HG02870 (cell line): ENCODE measurements at regions not wholly inside any gene's neighbourhood (a gene's known extent, or its start where the extent isn't known, plus 50 kb on each side); places are given as distances from the start of the nearest gene placed in this dataset.

Experiments used
- ATAC-seq: cut with Tn5 transposase; IDR thresholded peaks from one replicate; pipeline ENCODE4 v1.9.1; 2021; ENCODE audit warnings: mild to moderate bottlenecking, moderate library complexity; ENCODE audit not compliant: unreplicated experiment

DNA sequence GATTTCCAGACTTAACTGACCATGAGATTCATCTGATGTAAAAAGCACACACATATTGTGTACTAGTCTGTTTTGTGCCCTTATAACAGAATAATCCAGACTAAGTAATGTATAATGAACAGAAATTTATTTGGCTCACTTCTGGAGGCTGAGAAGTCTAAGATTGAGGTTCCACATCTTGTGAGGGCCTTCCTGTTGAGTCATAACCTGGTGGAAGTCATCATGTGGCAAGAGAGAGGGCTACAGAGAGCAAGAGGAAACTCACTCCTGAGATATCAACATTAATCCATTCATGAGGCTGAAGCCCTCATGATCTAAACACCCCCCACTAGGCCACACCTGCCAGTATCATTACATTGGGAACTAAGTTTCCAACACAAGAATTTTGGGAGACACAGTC is 977.6 kb downstream of the MCTP2 start:
- ATAC-seq = no peak

DNA sequence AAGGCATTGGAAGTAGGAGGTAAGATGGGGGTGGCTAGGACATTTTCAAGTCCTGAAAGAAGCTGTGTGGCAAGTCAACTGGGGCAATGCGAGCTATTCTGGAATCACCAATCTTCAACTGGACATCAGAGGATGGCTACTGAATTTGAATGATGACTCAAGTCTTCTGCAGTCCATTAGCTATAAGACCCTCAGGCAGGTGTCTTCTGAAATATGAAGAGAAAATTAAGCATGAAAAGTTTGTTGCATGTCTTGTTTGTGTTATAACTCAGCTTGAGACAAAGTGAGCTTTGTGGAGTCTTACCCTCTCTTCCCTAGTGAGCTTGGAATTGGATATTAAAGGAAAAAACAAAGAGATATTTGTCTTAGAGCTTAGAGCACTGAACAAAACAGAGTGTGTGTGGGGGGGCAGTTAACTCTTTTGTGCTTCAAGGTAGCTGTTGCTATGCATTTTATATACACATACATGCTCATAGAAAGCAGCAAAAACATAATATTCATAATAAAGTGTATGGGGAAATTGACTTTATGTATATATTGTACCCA is 979.1 kb downstream of the MCTP2 start:
- ATAC-seq = no peak

DNA sequence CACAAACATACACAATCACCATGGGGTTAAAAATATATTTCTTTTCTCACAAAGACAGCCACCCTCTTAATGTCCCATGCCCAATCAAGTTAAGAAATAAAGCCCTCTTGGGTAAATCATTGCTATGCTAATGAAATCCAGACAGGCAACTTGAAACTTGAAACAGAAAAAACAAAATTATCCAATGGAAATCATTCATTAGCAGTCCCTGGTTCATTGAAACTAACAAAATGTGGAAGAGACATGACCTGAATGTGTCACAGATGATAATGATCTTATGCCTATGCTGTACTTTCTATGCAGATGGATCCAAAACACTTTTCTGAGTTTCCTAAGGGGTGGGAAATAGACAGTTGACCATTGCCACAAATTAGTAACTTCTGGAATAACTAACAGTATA is 983.7 kb downstream of the MCTP2 start:
- ATAC-seq = no peak

DNA sequence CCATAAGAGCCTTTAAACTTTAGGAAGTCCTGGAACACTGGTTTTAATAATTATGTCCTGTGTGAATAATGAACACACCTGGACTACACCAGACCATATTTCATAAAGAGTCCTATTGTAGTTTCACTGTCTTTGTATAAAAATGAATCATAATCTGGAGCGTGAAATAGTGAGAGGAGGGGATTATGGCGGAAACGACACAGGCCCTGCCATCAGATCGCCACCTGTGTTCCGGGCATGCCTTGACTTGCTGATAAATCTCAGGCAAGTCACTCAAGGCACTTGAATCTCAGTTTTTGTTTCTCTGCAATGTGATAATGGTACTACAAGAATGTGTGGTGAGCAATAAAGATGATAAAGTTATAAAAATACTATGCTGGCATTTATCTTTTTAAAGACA is 995.5 kb downstream of the MCTP2 start:
- ATAC-seq = no peak

DNA sequence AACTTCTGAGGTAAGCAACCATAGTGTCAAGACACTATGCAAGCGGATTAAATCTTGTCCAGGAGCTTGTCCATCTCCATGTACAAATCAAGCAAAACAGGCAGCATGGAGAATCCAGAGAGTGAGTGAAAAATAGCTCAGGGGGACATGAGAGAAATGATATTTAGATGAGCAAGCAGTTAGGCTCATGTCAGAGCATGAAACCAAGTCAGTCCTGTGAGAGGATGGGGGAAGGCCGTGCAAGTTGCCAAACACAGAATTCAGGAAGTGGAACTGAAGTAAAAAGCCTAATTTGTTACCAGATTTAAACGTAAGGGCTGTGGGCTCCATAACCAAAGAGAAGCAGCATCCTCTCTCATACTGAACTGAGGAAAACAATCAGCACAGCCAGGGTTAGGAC is 995.9 kb downstream of the MCTP2 start:
- ATAC-seq = no peak

DNA sequence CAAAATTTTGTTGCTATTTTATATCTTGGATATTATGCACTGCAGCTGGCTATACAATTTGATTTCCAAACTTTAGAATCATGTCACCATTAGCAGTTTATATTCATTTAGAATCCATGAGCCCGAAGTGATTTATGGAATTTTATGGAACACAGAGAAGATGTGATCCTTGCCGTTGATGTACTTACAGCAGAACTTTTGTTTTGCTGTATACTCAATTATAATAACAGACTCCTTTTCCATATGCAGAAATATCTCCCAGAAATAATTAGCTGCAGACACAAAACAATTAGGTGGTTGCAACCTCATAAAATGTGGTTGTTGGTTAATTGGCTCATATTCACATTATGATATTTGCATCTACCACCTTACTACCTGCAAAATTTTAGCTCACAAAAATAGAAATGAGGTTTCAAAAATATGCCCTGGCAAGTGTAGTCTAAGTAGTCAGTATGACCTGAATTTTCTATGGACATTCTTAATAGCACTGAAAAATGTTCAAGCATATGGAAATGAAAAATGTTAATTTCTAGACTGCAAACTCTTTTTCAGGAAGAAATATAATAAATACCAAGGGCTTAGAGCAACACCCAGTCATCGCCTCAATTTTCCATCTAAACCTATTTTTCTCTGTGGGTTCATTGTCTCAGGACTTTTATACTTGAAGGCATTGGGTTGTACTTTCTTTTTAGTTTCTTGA is 997.6 kb downstream of the MCTP2 start:
- ATAC-seq = no peak

DNA sequence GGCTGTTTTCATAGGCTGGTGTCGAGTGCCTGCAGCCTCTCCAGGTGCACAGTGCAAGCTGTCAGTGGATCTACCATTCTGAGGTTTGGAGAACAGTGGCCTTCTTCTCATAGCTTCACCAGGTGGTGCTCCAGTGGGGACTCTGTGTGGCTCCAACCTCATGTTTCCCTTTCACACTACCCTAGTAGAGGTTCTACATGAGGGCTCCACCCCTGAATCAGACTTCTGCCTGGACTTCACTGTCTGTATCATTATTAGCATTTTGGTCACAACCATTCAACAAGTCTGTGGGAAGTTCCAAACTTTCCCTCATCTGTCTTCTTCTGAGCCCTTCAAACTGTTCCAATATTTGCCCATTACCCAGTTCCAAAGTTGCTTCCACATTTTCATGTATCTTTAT is 1003.7 kb downstream of the MCTP2 start:
- ATAC-seq = no peak

DNA sequence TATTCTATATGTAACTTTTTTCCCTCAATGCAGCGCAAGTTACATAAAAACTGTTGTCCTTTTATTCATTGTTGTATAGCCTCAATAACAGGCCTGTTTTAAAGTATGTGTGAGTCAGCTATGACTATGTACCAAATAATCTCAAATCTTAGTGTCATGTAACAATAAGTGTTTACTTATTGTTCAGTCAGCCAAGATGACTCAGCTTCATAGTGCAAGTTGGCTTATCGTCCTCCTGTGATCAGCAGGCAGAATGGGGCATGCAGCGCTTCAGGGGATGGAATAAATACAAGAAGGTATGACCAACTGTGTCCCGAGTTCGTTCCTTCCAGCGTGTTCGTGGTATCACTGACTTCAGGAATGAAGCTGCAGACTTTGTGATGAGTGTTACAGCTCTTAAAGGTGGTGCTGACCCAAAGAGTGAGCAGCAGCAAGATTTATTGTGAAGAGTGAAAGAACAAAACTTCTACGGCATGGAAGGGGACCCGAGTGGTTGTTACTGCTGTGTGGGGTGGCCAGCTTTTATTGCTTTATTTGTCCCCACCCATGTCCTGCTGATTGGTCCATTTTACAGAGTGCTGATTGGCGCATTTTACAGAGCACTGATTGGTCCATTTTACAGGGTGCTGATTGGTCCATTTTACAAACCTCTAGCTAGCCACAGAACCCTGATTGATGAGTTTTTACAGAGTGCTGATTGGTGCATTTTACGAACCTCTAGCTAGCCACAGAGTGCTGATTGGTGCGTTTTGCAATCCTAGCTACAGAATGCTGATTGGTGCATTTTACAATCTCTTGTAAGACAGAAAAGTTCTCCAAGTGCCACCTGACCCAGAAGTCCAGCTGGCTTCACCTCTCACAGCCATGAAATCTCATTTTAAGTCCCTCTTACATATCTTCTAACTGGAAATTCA is 1016.0 kb downstream of the MCTP2 start:
- ATAC-seq = no peak

DNA sequence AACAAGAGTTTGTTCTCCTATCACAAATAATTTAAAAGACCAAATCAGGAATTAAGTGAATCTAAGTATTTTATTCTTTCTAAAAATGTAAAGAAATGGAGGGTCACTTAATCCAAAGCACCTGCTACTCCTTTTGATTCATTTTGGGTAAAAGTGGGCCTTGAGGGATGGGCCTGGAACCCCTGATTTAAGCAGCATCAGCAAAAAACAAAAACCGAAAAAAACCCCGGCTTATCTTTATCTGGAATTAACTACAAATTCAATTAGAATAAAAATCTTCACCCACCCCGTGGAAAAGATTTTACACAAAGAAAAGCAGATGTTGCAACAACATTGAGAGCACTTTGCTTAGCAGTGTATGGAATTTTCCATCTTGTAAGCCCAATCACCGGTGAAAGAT is 1018.2 kb downstream of the MCTP2 start:
- ATAC-seq = no peak

DNA sequence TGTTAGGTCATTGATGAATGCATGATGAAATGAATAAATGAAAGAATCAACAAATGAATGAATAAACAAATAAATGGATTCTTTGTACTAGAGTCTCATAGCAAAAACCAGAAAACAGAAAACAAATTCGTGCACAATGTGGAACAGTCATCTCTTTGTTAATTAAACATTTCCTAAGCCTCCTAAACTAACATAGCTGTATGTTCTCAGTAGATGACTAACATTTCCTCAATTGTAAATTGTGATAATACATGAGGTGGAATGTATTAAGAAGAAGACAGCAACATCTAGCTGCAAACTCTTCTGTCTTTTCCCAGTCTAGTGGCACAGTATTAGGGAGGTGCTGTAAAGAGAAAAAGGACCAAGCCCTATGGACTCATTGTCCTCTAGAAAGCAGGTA is 1021.0 kb downstream of the MCTP2 start:
- ATAC-seq = no peak

DNA sequence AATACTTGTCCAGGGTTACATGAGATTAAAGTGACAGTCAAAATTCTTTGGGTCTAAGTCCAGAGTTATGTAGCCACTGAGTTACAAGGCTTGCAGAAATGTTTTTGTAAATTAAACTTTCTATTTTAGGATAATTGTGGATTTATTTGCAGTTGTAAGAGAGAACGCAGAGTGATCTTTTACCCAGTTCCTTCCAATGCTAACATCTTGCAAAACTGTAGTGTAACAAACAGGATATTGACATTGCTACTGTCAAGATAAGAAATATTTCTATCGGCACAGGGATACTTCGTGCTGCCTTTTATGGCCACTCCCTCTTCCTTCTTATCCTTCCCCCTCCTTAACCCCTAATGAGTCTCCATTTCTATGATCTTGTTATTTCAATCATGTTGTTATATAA is 1022.9 kb downstream of the MCTP2 start:
- no peak for ATAC-seq

DNA sequence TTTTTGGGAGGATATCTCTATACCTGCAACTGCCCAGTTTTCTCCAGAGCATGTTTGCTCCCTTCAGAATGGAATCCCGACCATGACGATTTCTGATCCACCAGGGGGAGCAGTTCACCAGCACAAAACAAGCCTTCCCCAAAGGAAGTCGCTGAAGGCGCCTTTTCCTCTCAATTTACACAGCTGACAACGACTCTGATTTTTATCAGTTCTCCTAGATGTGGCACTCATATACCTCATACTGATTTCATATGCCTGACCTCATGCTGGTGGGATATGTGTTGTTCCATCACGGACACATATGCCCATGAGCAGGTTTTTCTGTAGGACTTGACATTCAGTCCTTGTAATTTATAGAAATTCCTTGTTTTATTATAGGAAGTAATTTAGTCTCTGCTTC is 1028.2 kb downstream of the MCTP2 start:
- peak; percentile 85 for ATAC-seq

DNA sequence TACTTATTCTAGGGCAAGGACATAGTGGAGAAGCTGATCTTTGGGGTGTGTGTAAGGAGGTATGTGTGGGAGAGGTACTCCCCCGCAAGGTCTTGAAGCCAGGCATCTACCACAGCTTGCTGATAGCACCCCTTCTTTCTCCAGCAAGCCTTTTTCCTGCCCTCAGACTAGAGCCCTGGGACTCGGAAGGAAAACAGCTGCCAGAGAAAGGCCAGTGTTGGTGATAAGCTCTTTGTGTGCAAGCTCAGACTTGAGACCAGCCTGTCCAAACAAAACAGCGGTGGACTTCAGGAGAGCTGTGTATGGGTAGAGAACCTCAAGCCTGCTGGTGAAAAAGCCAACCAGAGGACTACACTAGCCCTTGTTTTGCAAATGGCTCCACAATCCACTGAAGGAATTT is 1028.6 kb downstream of the MCTP2 start:
- no peak for ATAC-seq

DNA sequence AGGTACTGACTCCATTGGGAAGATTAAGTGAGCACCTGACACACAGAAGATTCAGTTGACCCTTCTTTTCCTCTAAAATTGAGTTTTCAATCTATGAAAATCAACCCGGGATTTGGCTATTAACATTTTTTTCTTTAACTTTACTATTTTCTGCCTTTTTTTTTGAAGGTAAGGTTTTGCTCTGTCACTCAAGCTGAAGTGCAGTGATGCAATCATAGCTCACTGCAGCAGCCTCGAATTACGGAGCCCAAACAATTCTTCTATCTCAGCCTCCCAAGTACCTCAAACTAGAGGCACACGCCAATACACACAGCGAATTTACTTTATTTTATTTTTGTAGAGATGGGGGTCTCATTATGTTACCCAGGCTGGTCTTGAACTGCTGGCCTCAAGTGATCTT is 1029.5 kb downstream of the MCTP2 start:
- no peak for ATAC-seq

DNA sequence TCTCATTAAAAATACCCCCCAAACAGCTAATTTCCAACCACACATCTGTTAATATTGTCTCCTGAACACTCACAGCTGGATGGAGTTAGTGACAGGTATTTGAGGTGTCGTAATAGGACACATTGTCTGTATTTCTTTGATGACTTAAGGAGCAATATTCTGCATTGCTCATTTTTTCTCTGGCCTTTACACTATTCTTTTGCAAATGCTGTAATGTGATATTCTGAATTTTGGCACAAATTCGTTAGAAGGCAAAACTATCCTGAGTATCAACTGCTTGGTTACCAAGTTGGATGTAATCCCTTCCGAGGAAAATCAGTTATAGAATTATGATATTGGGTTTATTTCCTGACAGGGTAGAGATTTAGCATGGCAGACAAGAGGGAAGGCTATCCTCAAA is 1030.2 kb downstream of the MCTP2 start:
- no peak for ATAC-seq

DNA sequence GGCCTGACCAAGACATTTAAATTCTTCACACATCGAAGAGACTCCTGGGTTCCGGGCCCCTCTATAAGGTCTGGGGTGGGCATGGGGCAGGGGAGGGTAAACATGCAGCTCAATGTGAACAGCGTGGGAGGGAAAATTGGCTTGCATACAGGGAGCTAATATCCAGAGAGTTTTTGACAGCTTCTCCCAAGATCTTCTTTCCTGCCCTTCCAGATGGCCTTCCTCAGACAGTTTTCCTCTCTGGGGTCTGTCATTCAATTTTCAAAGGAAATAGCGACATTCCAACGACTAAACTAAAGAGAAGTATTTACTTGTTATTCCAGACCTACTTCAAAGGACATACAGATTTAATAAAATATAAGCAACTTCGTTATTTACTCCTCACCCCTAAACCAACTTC is 1030.6 kb downstream of the MCTP2 start:
- ATAC-seq = no peak

DNA sequence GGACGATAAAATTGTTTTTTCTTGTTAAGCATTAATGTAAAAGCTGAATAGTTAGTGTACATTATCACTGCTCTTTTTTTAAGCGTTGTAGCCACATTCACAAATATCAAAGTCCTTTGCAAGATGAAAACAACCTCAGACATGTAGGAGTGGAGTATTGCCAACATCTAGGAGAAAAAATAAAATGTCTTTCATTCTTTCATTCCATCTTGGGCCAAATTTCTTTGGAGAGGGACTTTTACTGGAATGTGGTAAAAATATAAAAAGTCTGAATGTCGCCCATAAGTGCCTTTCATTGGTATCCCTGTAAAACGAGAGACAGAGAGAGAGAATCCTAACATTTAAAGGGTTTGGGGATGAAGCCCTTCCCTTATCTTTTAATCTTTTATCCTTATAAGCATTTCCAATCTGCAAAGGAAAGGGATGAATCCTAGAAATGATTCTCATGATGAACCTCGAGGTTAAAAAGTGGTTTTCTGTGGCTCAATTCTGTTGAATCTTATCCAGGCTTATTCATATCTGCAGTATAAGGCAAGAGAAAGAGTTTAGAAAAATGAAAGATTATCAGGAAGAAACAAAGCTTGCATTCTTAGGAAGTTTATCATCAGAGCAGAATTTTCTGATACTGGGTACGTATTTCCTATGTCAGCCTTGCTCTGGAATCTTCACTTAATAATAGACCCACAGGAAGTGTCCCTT is 1031.7 kb downstream of the MCTP2 start:
- ATAC-seq = no peak

DNA sequence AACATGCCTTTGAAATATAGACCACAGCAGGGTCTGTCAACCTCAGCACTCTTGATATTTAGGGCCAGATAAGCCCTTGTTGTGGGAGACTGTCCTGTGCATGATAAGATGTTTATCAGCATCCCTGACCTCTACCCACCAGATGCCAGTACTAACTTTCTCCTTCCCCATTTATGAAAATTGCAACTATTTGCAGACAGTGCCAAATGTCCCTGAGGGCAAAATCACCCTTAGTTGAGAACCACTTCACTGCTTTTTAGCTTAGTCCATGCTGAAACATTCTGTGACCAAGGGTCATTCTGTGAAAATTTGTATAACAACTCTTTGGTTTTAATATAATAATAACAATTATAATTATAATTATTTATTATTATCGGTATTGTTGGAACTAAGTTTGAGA is 1032.4 kb downstream of the MCTP2 start:
- ATAC-seq = no peak

DNA sequence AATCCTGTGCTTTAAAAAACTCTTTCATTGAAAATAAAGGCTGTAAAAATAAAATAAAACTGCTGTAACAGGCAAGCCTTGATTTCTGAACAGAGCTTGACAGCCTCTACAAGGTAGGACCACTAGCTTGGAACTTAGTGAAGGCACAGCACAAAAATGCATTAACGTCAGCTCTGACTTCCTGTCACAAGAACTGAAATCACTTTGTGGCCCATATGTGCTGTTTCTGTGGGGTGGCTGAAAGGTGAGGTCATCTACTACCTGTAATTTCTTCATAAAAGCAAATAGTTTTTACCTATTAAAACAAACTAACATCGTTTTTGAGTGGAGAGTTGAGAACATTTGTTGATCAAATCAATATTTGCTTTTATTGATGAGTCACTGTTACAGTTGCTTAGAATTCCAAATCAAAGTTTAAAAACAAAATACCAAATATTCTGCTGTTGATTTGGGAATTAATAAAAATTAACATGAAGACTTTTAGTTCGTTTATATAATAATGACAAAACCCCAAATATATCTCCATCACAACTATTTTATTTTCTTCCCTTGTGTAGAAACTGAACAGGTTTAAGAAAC is 1034.1 kb downstream of the MCTP2 start:
- ATAC-seq = no peak

DNA sequence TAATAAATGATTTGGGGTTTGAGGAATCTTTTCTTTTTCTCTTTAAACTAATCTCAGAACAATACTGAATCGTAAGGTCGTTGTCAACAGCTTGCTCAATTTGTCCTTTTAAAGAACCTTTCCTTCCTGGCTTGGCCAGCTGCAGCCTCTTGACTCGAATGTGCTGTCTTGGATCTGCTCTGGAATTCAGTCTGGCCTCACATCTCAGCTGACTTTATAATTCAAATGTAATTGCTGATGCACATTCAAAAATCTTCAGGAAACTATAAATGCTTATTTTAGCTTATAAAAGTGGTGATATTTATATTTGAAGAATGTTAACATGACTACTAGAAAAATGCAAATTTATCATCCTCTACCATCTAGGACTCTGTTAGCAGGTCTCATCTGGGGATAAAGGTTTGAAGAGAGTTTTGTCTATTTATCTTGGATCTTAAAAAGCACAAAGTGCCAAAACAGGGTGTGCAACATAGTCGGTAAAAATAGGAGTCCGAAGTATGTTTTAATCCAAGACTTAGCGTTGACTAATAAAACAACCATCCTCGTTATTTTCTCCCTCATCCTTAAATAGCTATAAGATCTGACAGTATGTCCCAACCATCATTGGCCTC is 1035.2 kb downstream of the MCTP2 start:
- ATAC-seq = no peak

DNA sequence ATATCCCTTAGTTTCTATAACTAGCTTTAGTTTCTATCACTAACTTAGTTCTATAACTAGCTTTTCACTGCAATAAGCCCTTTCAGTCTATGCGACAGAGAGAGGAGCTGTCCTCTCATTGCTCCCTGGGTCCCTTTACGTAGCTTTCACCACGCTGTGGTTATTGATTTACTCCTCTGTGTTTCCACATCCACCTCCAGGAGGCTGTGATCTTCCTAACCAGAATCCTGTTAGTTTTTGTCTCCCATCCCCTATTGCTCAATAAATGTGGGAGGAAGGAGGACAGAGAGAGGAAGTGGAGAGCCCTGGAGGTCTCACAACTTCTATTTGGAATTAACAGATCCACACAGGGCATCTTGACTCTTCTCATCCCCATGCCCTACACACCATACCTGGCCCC is 1036.1 kb downstream of the MCTP2 start:
- ATAC-seq = no peak
